ENCODE measurements at regions not wholly inside any gene's neighbourhood (a gene's known extent, or its start where the extent isn't known, plus 50 kb on each side); places are given as distances from the start of the nearest gene placed in this dataset.

- no peak for DNase-seq
These were observed 54.3 kb upstream of the CBLB start for GRCh38 chr3:105923140-105923539.

DNA sequence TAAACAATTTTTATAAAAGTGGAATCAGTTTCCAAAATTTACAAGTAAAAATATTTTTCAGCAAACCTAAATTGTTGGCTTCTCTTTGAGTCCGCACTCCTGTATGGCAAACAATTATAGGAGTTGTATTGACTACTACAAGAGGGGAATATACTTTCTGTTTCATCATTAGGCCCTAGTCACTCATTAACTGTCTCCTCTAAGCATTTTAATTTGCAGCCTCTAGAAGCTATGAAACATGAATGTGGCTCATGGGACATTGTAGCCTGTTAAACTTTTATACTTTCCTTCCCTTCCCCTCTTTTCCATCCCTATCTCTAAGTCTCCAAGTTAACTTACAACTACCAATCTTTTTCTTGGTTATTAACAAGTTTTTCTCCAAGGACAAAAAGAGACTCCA, 58.9 kb upstream of the CBLB start:
- no peak for DNase-seq

DNA sequence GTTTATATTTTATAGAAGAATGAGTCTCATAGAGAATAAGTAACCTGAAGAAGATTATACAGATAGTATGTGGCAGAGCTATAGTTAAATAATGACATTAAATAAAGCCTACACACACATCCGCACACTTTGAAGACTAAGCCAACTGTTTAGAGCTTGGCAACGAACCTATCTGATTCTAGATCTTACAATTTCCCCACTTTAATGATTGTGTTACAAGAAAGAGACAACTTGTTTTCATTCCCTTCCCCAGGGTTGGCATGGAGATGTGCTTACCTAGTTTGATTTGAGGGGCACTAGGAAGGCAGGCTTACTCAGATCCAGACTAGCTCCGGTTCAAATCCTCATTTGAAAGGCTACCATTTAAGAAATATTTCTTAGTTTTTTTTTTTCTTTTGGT, 61.9 kb upstream of the CBLB start:
- DNase-seq, result no peak

DNA sequence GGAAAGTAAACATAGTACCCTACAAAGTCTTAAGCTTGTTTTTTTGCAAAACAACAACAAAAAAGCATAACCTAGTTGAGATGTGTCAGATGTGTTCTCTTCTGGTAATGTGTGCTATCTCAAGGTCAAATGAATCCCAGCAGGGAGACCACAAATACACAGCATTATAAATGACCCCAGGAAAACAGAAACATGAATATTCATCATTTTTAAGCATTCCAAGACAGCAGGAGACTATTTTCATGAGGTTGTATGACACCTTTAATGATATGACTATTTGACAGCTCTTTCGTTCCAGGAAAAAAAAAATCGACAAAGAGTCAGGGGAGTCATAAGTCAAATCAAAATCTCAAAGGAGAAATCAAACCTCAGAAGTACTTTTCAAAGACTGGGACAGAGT, 62.7 kb upstream of the CBLB start:
- no peak for DNase-seq

DNA sequence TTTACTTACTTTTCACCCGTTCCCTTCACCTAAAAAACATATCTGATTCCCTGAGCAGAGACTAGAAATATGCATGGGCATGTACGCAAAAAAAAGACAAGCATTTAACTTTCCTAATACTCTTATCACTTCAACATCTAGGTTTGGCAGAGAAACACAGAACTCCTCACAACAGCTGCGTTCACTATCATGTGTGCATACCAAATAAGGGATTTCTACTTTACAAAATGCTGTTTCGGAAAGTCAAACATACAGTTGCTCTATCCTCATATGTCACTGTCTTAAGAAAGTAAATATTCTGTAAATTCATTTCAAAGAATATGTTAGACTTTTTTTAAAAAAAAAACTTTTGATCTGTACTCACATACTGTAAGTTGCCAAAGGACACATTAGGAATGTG, 65.1 kb upstream of the CBLB start:
- no peak for DNase-seq

DNA sequence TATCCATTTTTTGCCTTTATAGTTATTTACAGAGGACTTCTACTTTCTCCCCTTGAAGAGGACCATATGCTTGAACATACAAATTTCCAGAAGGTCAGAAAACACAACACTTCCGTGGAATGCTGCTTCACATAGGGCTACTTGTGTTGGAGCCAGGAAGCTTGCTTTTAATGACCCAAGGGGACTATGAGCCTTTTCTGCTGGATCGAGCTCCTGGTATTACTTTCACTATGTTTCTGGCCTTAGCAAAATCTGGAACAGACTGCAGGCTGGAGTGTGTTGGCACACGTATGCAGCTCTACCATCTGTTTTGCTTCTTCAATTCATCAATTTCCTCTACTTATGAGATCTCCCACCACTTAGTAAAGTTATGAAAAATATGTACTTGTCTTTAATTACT, 69.3 kb upstream of the CBLB start:
- DNase-seq, result no peak

DNA sequence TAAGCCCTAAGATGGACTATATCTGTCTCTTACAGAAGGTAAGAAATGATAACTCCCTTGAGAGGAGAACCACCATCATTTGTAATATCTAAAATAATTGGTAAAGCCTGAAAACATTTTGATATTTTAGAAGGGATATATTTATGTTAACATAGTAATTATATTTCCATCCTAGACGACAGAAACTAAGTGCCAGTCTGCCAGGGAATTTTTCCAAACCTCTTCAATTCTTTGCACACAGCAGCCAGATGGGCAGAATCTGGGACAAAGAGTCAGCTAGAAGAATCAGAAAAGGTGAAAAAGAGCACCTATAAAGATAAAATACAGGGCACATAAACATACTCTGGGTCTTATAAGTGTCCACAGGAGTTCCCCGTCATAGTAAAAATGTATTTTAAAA, 70.0 kb upstream of the CBLB start:
- DNase-seq, result no peak

DNA sequence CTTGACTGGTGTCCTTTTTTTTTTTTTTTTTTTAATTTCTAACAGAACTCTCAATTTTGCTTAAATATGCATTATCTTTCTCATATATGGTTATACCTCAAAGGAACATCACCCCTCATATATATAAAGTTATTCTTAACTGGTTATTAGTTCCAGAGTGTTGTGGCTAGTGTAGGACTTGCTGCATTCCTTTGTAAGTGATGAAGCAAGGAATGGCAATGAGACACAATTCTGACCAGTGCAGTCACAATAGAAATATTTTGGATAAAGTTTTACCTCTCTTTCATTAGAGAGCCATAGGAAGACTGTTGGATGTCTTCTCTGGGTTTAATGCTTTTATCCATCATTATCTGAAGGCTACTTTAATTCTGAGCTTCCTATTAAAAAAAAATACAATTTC, 75.5 kb upstream of the CBLB start:
- DNase-seq, result no peak

- DNase-seq, result no peak
These were observed 75.9 kb upstream of the CBLB start for GRCh38 chr3:105944721-105945120.

- DNase-seq, result no peak
These were observed 79.3 kb upstream of the CBLB start for GRCh38 chr3:105948101-105948500.

GRCh38 chr3:105950881-105951600, 82.2 kb upstream of the CBLB start:
- DNase-seq, result no peak

GRCh38 chr3:105953831-105954230, 85.0 kb upstream of the CBLB start:
- DNase-seq, result no peak

DNA sequence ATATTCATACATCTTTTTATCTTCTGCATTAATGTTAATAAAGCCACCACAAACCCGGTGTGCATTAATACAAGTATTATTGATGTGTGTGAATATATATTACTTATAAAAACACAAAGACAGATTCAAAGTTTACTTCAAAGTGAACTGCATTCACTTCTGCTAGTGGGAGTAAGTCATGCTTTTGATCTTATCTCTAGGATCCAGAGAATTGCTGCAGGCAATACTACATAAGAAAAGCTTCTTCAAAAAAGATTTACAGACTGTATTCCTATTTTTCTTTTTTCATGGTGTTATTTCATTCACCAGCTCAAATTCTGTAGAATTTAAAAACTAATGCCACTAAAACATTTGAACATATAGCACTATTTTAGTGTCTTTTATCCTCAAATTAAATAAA, 87.5 kb upstream of the CBLB start:
- DNase-seq, result no peak

GRCh38 chr3:105957722-105958121, 88.9 kb upstream of the CBLB start:
- peak; percentile 47 to 53 for DNase-seq

DNA sequence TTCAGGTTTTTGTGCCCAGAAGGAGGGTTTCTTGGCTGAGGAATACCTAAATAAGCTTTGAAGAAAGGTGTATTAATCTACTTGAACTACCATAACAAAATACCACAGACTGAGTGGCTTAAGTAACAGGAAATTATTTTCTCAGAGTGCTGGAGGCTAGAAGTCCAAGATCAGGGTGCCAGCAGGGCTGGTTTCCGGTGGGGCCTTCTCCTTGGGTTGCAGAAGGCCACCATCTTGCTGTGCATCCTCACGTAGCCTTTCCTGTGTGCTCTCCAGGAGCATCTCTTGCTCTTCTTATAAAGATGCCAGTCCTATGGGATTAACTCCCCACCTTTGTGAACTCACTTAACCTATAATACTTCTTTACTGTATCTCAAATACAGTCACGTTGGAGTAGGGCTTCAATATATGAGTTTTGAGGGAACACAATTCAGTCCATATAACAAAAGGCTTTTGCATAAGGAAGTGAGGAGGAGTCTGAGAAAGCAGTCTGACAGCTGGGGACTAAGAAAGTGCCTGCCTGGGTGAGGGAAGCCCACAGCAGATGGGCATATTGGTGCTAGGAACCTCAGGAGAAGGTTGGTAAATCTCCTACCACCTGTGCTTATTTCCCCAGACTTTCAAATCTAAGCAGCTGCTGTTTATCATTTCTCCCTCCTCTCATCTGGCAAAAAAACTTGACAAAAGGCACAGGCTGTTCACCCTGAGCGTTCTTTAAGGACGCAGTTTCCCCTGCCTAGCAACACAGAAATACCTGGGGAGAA, 89.6 kb upstream of the CBLB start:
- DNase-seq, result no peak

- peak; percentile 35 to 59 for DNase-seq
These were observed 91.0 kb upstream of the CBLB start for GRCh38 chr3:105959851-105960250.

- no peak for DNase-seq
These were observed 91.6 kb upstream of the CBLB start for GRCh38 chr3:105960381-105960780.

- no peak for DNase-seq
These were observed 94.3 kb upstream of the CBLB start for GRCh38 chr3:105963161-105963560.

DNA sequence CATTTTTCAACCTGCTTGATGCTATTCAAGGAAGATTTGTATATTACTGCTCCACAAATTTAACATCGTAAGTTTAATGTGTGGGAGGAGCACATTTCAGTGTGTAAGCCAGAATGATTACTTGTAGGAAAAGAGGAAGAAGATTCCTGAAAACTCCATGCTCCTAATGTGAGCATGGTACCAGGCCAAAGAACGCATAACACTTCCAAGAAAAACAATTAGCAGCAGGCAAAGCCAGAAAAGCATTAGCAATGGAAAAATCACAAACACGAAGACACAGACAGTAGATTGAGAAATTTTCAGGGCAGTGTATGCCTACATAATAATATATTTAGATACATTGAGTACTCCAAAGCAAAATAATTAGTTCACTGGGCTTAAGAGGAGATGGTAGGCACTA, 96.6 kb upstream of the CBLB start:
- DNase-seq, result no peak

GRCh38 chr3:105967117-105967516, 98.3 kb upstream of the CBLB start:
- no peak for DNase-seq

DNA sequence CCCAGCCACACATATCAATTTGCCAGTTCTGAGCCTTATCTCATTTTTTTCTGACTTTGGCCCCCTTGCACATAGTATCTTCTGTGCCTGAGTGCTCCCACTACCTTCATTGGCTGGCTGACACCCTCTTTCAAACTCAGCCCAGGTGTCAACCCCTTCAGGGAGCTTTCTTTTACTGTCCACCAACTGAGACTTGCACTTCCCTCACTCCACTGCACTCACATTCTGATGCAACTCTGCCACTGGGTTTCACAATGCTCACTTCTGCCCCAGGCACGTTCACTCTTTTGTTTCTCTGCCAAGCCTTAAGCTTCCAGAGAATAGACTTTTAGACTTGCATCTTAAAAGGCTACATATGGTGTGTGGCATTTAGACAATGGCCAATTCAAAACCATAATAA, 101.5 kb upstream of the CBLB start:
- DNase-seq, result peak; percentile 45 to 67

- no peak for DNase-seq
These were observed 103.3 kb upstream of the CBLB start for GRCh38 chr3:105972069-105972468.

DNA sequence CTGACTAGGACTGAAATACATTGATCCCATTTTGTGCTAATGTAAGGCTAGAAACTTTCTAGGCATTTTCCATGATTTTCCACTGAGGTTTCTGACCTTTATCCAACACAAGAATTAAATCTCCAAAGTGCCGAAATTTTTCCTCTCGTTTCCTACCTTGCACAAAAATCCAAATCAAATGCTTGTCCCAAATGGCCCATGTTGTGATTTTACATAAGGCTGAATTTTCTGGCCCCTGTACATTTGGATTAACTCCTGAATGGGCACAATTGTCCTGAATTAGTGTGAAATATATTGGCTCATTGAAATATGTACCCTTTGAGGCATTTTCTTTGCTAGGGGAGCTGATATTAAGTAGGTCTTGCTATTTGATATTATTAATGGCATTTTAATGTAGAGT, 105.6 kb upstream of the CBLB start:
- no peak for DNase-seq

GRCh38 chr3:105976196-105976595, 107.4 kb upstream of the CBLB start:
- DNase-seq, result no peak

DNA sequence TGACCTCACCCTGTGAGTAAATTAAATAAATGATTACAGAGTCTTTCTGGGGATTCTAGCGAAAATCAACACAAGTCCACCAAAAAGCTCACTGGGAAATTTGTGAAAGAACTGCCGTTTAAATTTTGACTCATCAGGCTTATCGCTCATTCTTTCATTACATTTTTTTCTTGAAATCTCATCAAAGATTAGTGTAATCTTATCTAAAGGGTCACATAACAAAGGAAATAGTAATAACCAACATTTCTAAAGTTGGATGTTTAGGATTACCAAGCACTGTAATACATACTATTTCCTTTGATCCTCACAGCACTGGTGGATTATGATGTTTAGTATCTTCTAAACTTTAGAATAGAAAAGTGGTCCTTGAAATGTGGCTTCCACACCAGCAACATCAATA, 111.1 kb upstream of the CBLB start:
- no peak for DNase-seq
